ENCODE measurements at regions not wholly inside any gene's neighbourhood (a gene's known extent, or its start where the extent isn't known, plus 50 kb on each side); places are given as distances from the start of the nearest gene placed in this dataset.

- H3K27ac ChIP-seq (replicated peaks) = no peak overlapping the region
- no peak overlapping the region for H3K4me3 ChIP-seq (replicated peaks; ENCODE audit: insufficient read depth, low read length)
- no peak for TF ChIP-seq CTCF (IDR thresholded peaks at IDR 0.05; ENCODE audit: insufficient read depth, low read length)
- no peak for TF ChIP-seq POLR2AphosphoS5 (IDR thresholded peaks at IDR 0.05; ENCODE audit: low read depth)
- no peak for TF ChIP-seq REST (IDR thresholded peaks at IDR 0.05; ENCODE audit: insufficient replicate concordance, low read depth)
- TF ChIP-seq GABPA (IDR thresholded peaks at IDR 0.05; ENCODE audit: low read depth) = no peak
- no peak for TF ChIP-seq SPI1 (IDR thresholded peaks at IDR 0.05; ENCODE audit: borderline replicate concordance, low read depth)
- H3K27me3 ChIP-seq (ENCODE audit: insufficient read depth, poor library complexity, severe bottlenecking) = no peaks in the 10 kb centered on the region
- DNase-seq (ENCODE audit: low read depth in 1 of 2, low spot score in 1 of 2) = no peak
Observed at GRCh38 chr4:97479388-97479787, 663.9 kb downstream of the STPG2 start.

GRCh38 chr4:97491856-97492255 lies 651.4 kb downstream of the STPG2 start:
- TF ChIP-seq POLR2AphosphoS5 (IDR thresholded peaks at IDR 0.05; ENCODE audit: low read depth) = no peak
- Histone ChIP-seq H3K27ac (replicated peaks) (no peak overlapping the region), H3K4me3 (replicated peaks; ENCODE audit: insufficient read depth, low read length) (no peak overlapping the region), H3K27me3 (ENCODE audit: insufficient read depth, poor library complexity, severe bottlenecking) (no peaks in the 10 kb centered on the region)
- no peak for DNase-seq (ENCODE audit: low read depth in 1 of 2, low spot score in 1 of 2)

- no peak overlapping the region for H3K27ac ChIP-seq (replicated peaks)
- no peaks in the 10 kb centered on the region for H3K27me3 ChIP-seq (ENCODE audit: insufficient read depth, poor library complexity, severe bottlenecking)
- no peak for DNase-seq (ENCODE audit: low read depth in 1 of 2, low spot score in 1 of 2)
- H3K4me3 ChIP-seq (replicated peaks; ENCODE audit: insufficient read depth, low read length) = no peak overlapping the region
- no peak for TF ChIP-seq CTCF (IDR thresholded peaks at IDR 0.05; ENCODE audit: insufficient read depth, low read length)
- TF ChIP-seq REST (IDR thresholded peaks at IDR 0.05; ENCODE audit: insufficient replicate concordance, low read depth) = no peak
- TF ChIP-seq POLR2AphosphoS5 (IDR thresholded peaks at IDR 0.05; ENCODE audit: low read depth) = no peak
- no peak for TF ChIP-seq GABPA (IDR thresholded peaks at IDR 0.05; ENCODE audit: low read depth)
- no peak for TF ChIP-seq SPI1 (IDR thresholded peaks at IDR 0.05; ENCODE audit: borderline replicate concordance, low read depth)
Observed at GRCh38 chr4:97493815-97494518, 649.3 kb downstream of the STPG2 start.

- H3K27ac ChIP-seq (replicated peaks) = no peak overlapping the region
- TF ChIP-seq GABPA (IDR thresholded peaks at IDR 0.05; ENCODE audit: low read depth) (no peak), REST (IDR thresholded peaks at IDR 0.05; ENCODE audit: insufficient replicate concordance, low read depth) (no peak), SPI1 (IDR thresholded peaks at IDR 0.05; ENCODE audit: borderline replicate concordance, low read depth) (no peak), POLR2AphosphoS5 (IDR thresholded peaks at IDR 0.05; ENCODE audit: low read depth) (no peak), CTCF (IDR thresholded peaks at IDR 0.05; ENCODE audit: insufficient read depth, low read length) (no peak)
- H3K27me3 ChIP-seq (ENCODE audit: insufficient read depth, poor library complexity, severe bottlenecking) = no peaks in the 10 kb centered on the region
- no peak overlapping the region for H3K4me3 ChIP-seq (replicated peaks; ENCODE audit: insufficient read depth, low read length)
- DNase-seq (ENCODE audit: low read depth in 1 of 2, low spot score in 1 of 2) = no peak
Observed at GRCh38 chr4:97496298-97496873, 646.9 kb downstream of the STPG2 start.

Data from HL-60 (cell line).